Fibroblast of skin of scalp (primary cell): ENCODE measurements at regions not wholly inside any gene's neighbourhood (a gene's known extent, or its start where the extent isn't known, plus 50 kb on each side); places are given as distances from the start of the nearest gene placed in this dataset.
A peak's percentile ranks its signal among the peaks of the same experiment; 100 is the strongest.

Experiments
- DNase-seq: peaks from one replicate; pipeline ENCODE4 v3.0.0-alpha.2; 2013

GRCh38 chr10:78972160-78972946 lies 96.4 kb upstream of the ZMIZ1 start:
- peak; percentile 69 for DNase-seq

- peak; percentile 96 for DNase-seq
These were observed 95.5 kb upstream of the ZMIZ1 start for GRCh38 chr10:78972947-78973900.

DNA sequence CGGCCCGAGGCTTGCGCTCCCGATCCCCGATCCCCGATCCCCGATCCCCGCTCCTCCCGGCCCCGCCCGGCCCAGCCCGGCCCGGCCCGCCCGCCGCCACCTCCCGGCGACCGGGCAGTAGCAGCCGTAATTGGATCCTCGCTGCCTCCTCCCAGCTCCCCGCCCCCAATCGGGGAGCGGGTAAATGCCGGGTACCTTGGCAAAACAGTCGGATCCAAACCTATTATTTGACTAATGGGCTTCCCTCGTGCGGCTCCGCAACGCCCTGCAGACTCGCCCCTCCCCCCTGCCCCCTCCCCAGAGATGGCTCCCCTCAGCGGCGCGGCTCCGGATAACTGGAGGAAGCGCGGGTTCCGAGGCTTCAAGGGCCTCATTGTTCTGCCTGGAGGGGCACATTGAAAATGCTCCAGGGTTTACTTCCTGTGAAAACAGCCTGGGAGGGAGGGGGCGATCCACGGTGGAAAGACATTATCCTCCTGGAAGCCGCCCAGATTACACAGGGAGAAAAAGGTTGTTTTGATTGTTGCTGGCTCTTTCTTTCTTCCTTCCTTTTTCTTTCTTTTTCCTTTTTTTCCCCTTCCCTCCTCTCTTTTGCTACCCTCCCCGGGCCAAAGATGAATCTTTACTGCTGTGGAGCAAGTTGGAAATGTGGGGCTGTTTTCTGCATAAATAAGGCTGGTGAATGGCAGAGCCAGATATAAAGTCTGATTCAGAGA lies 94.7 kb upstream of the ZMIZ1 start:
- peak; percentile 71 for DNase-seq

DNA sequence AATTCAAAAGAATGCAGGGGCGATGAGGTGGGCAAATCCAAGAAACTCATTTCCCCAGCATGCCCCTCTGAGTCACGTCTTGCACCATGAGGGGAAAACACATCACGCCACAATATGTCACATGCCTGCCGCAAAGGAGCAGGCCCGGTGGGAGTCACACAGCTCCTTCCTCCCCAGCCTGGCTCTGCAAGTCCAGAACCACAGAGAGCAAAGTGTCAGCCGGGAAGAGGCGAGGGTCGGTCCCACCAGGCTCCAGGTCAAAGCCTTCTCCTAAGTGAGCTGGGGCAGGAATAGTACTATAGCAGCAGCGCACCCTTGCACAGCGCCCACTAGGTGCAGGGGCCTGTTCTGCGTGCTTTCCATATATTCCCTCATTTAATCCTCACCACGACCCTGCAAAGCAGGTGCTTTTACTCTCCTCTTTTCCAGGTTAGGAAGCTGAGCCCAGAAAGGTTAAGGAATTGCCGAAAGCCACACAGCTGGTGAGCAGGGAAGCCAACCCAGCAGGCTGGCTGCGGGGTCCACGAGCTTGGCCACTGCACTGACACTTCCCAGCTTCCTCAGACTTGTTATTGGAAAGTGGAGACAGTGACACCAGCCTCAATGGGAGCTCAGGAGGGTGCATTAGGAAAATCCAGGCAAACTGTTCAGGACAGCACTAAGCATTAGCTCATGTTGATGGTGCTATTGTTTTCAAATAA lies 94.0 kb upstream of the ZMIZ1 start:
- peak; percentile 90 for DNase-seq

GRCh38 chr10:78975926-78976325 lies 92.8 kb upstream of the ZMIZ1 start:
- no peak for DNase-seq

- DNase-seq = no peak
These were observed 91.7 kb upstream of the ZMIZ1 start for GRCh38 chr10:78976825-78977755.

GRCh38 chr10:78979938-78980337 lies 88.8 kb upstream of the ZMIZ1 start:
- DNase-seq = no peak

- DNase-seq = peak; percentile 22
These were observed 88.4 kb upstream of the ZMIZ1 start for GRCh38 chr10:78980354-78980753.

DNA sequence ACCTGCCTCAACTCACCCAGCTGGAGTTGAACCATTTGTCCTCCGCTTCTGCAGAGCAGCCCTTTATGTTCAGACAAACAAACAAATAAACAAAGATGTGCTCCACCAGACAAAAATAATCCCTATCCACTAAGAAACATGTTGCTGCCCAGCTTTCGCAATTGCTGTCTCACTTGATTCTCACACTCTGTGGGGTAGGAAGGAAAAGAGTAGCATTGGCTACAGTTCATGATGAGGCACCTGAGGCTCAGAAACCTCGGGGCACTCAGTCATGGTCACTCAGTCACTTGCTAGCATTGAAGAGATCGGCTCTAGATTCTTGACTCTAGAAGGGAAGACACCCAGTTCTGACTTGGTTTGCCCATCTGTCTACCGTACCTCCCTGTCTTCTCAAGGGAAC lies 88.0 kb upstream of the ZMIZ1 start:
- no peak for DNase-seq

- DNase-seq = no peak
These were observed 87.4 kb upstream of the ZMIZ1 start for GRCh38 chr10:78981257-78981969.

DNA sequence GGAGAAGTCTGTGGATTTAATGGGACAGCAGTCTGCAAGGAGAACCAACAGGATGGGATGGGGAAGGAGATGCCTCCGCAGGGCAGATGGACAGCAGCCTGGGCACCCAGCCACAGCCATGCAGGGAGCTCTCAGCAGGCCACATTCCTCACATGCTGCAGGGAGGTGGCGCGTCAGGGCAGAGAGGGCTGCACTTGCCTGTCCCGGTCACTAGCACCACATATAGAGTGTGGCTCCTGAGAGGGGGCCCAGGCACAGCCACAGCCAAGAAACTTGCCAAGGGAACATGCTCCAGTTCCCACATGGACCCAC lies 86.8 kb upstream of the ZMIZ1 start:
- DNase-seq = peak; percentile 75

DNA sequence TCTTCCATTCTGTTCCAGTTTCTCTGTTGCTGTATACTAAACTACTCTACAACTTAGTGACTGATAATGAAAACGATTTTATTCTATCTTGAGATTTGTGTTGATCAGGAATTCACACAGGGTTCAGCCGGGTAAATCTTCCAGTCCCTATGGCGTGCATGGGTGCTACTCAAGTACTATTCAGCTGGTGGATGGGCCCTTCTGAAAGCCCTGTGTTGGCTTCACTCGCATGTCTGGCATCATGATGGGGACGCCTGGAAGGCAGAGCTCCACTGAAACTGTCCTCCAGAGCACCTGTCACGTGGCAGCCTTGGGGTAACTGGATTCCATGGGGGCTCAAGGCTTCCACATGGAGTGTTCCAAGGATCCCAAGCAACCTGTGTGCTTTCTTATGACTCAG lies 86.0 kb upstream of the ZMIZ1 start:
- no peak for DNase-seq

DNA sequence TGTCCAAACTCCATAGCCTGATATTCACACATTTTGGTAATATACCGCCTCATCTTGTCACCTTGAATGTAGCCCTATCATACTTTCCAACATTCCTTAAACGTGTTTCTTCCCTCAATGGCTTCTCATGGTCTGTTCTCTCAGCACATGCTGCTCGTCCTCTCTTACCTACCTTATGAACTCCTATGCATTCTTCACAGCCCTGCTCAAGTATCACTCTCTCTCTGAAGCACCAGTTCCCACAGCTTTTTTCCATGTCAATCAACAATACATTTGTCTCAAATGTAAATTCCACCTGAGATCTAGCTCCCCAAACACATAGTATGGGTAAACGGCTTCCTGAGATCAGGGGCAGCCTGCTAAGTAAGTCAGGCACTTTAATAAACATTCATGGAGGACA lies 85.2 kb upstream of the ZMIZ1 start:
- no peak for DNase-seq

DNA sequence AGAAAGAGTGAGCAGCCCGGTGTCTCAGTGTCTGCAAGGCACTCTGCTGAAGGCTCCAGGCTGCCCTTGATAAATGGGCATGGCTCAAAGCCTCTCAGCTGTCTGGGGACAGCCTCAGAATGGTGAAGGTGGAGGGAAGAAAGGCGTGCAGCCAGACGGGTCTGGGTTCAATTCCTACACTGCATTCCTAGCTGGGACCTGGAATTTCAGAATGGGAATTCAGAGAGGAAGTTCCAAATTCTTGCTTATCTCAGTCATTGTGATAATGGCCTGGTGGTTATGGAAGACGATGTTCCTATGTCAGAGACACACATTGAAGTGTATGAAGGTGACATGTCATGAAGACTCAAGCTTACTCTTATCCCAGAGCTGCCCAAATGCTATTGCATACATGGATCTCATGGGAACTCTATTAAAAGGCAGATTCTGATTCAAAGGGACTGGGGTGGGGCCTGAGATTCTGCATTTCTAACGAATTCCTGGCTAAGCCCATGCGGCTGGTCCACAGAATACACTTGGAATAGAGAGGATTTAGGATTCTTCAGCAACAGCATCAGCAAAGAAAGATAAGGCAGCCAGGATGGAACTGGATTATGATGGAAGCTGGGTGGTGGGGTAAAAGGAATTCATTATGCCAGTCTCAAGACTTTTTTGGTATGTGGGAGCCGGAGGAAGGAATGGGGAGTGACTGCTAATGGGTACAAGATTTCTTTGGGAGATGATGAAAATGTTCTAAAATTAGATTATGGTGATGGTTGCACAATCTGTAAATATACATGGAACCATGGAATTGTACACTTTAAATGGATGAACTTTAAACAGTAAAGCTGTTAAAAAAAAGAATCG lies 82.6 kb upstream of the ZMIZ1 start:
- peak; percentile 81 for DNase-seq

- DNase-seq = peak; percentile 20
These were observed 77.6 kb upstream of the ZMIZ1 start for GRCh38 chr10:78991187-78991586.

DNA sequence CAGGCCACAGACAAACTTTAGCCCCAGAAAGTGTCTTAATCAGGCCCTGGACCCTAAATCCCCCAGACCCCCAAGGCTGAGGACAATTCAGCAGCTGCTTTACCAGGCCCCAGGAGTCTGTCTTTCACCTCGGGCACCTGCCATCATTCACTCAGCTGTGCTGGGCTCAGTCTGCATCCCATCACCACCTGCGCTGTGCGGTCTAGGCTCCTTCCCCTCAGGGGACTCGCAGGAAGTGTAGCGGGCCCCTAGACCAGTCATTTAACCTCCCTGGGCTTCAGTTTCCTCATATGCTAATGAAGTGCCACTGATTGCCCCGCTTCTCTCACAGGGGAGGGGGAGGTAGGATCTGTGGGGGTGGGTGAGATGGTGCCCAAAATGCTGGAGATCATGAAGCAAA lies 76.4 kb upstream of the ZMIZ1 start:
- DNase-seq = no peak

DNA sequence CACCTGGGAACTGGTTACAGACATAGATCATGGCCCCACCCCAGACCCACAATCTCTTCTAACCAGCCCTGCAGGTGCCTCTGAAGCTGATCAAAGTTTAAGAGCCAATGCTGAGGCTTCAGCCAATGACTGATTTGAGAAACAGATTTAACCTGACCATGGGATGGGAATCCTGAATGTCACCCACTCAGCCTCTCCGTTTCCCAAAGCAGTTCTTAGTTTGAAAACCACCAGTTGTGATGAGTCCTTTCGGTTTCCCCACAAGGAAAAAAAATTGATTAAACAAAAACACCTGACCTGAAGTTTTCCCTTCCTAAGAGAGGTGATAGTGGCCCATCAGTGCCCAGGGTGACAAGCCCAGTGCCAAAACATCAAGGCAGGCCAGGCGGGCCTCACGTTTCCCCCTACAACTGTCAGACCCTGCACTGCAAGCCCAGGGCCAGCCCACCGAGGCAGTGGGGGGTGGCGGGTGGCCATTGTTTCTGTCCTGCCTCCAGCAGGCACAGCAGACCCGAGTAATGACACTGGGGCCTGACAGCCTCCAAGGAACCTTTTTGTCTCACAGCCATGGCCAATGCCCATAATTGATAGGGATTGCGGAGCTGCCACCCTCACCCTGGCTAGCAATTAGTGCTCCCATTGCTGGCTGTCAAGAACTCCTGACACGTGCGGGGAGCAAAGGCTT lies 75.4 kb upstream of the ZMIZ1 start:
- no peak for DNase-seq

DNA sequence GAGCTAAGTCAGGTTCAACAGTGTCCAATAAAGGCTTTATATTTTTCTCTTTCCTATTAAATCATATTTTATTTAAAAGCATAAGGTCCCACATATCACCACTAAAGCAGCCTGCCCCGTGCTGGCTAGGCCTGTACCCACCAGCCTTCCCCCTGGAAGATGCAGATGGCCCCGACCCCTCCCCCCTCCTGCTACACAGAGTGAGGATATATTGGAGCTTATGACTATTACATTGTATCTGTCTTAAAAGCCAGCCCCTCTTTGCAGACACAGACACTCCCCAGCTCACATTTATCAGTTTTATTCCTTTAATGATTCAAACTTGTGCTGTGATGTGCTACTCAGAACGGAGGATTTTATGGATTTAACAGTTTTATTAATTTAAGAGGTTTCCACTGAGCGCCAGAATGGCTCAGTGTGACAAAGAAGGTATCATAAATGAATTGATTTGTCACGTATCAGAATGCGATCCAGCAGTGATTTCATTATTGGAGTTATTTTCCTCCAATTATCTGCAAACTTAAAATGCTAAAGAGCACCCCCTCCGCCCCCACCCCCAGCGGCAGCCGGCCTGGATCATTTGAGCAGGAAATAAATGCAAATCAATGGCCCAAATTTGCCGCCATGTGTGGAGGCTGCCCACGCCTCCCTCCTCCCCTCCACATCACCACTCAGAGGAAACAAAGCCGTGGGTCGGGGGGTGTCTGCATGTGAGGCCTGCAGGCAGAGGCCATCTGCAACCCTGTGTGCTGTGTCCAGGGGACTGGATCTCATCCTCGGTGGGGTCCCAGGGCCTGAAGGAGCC lies 72.6 kb upstream of the ZMIZ1 start:
- no peak for DNase-seq
